AG04449 (cell line): ENCODE measurements at regions not wholly inside any gene's neighbourhood (a gene's known extent, or its start where the extent isn't known, plus 50 kb on each side); places are given as distances from the start of the nearest gene placed in this dataset.

Experiments used
- CTCF ChIA-PET: fragments of 350-600 bp; formaldehyde crosslinking; extraction: SDS; loops from one replicate; lab custom pipeline; 2021; ENCODE audit warnings: antibody characterized with exemption; lab: Yijun Ruan, JAX
- POLR2A ChIA-PET: fragments of 400-600, 350-600 bp; formaldehyde crosslinking; extraction: SDS; loops from one replicate; lab custom pipeline; 2020; ENCODE audit warnings: antibody characterized with exemption, inconsistent platforms; lab: Yijun Ruan, JAX
- DNase-seq: peaks from one replicate; pipeline ENCODE4 v3.0.0-alpha.2; 2010; ENCODE audit warnings: low read depth, low spot score
- H3K4me3 ChIP-seq: 2 replicates; pipeline ENCODE4 v1.5.1; 2011; ENCODE audit warnings: low read depth, mild to moderate bottlenecking, control low read depth, low read length
- CTCF ChIP-seq: IDR thresholded peaks from one replicate; pipeline ENCODE4 v1.5.1; 2011; ENCODE audit warnings: mild to moderate bottlenecking, moderate library complexity, low read length, control low read depth, inconsistent platforms; ENCODE audit not compliant: insufficient read depth; ENCODE audit errors: missing control alignments

GRCh38 chr15:53437985-53438841 is 321.2 kb downstream of the WDR72 start:
- H3K4me3 ChIP-seq, result no peak overlapping the region
- ChIA-PET CTCF (no interaction called here), POLR2A (no interaction called here)
- TF ChIP-seq CTCF, result no peak
- no peak for DNase-seq

GRCh38 chr15:53437366-53437765 is 322.1 kb downstream of the WDR72 start:
- ChIA-PET POLR2A (no interaction called here), CTCF (no interaction called here)
- DNase-seq, result no peak
- no peak for TF ChIP-seq CTCF
- H3K4me3 ChIP-seq, result no peak overlapping the region

GRCh38 chr15:53434174-53434678 is 325.2 kb downstream of the WDR72 start:
- DNase-seq, result no peak
- ChIA-PET POLR2A (no interaction called here), CTCF (no interaction called here)
- no peak overlapping the region for H3K4me3 ChIP-seq
- no peak for TF ChIP-seq CTCF

GRCh38 chr15:53416219-53416940 is 343.1 kb downstream of the WDR72 start:
- no peak for DNase-seq
- no peak overlapping the region for H3K4me3 ChIP-seq
- ChIA-PET CTCF (no interaction called here), POLR2A (no interaction called here)
- TF ChIP-seq CTCF, result no peak

- DNase-seq, result no peak
- no peak overlapping the region for H3K4me3 ChIP-seq
- POLR2A ChIA-PET, result no interaction called here
- CTCF ChIA-PET, result no interaction called here
- TF ChIP-seq CTCF, result no peak
These were observed 345.3 kb downstream of the WDR72 start for GRCh38 chr15:53414167-53414566.

GRCh38 chr15:53412542-53412941 is 346.9 kb downstream of the WDR72 start:
- no peak overlapping the region for H3K4me3 ChIP-seq
- ChIA-PET CTCF (no interaction called here), POLR2A (no interaction called here)
- no peak for DNase-seq
- no peak for TF ChIP-seq CTCF
